ENCODE measurements at regions not wholly inside any gene's neighbourhood (a gene's known extent, or its start where the extent isn't known, plus 50 kb on each side); places are given as distances from the start of the nearest gene placed in this dataset.

DNA sequence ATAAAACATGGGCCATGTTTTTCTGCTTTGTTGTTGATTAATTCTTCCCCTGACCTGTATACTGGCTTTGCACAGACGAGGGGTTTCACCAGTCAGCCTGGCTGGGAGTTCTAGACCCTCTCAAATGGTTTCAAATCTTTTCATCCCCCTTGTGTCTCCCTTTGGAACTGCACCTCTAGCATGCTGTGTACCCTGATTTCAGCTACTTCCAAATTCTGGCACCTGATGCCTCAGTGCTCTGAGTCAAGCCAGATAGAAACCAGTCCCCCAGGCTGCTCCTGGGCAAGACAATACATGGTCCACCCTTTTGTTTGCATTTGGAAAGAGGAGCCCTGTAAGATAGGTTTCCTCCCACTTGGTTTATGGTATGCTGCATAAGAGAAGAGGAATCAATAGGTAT lies 290.2 kb downstream of the BTBD3 start:
- TF ChIP-seq BACH1 (tag; IDR thresholded peaks at IDR 0.05) = no peak
- TF ChIP-seq, protein P1, sequence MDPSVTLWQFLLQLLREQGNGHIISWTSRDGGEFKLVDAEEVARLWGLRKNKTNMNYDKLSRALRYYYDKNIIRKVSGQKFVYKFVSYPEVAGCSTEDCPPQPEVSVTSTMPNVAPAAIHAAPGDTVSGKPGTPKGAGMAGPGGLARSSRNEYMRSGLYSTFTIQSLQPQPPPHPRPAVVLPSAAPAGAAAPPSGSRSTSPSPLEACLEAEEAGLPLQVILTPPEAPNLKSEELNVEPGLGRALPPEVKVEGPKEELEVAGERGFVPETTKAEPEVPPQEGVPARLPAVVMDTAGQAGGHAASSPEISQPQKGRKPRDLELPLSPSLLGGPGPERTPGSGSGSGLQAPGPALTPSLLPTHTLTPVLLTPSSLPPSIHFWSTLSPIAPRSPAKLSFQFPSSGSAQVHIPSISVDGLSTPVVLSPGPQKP (CRISPR knock-in tag; IDR thresholded peaks at IDR 0.05) = no peak
- TF ChIP-seq, protein P2, sequence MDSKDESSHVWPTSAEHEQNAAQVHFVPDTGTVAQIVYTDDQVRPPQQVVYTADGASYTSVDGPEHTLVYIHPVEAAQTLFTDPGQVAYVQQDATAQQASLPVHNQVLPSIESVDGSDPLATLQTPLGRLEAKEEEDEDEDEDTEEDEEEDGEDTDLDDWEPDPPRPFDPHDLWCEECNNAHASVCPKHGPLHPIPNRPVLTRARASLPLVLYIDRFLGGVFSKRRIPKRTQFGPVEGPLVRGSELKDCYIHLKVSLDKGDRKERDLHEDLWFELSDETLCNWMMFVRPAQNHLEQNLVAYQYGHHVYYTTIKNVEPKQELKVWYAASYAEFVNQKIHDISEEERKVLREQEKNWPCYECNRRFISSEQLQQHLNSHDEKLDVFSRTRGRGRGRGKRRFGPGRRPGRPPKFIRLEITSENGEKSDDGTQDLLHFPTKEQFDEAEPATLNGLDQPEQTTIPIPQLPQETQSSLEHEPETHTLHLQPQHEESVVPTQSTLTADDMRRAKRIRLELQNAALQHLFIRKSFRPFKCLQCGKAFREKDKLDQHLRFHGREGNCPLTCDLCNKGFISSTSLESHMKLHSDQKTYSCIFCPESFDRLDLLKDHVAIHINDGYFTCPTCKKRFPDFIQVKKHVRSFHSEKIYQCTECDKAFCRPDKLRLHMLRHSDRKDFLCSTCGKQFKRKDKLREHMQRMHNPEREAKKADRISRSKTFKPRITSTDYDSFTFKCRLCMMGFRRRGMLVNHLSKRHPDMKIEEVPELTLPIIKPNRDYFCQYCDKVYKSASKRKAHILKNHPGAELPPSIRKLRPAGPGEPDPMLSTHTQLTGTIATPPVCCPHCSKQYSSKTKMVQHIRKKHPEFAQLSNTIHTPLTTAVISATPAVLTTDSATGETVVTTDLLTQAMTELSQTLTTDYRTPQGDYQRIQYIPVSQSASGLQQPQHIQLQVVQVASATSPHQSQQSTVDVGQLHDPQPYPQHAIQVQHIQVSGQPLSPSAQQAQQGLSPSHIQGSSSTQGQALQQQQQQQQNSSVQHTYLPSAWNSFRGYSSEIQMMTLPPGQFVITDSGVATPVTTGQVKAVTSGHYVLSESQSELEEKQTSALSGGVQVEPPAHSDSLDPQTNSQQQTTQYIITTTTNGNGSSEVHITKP (IDR thresholded peaks at IDR 0.05; ENCODE audit: partially characterized antibody) = no peak
- TF ChIP-seq, protein P3, sequence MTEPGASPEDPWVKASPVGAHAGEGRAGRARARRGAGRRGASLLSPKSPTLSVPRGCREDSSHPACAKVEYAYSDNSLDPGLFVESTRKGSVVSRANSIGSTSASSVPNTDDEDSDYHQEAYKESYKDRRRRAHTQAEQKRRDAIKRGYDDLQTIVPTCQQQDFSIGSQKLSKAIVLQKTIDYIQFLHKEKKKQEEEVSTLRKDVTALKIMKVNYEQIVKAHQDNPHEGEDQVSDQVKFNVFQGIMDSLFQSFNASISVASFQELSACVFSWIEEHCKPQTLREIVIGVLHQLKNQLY (CRISPR knock-in tag; conservative IDR thresholded peaks at IDR 0.05) = no peak
- TF ChIP-seq CHD2 (IDR thresholded peaks at IDR 0.05; ENCODE audit: low read depth, low read length) = no peak
- TF ChIP-seq TCF7 (IDR thresholded peaks at IDR 0.05; ENCODE audit: borderline replicate concordance) = no peak
- TF ChIP-seq, protein P4, sequence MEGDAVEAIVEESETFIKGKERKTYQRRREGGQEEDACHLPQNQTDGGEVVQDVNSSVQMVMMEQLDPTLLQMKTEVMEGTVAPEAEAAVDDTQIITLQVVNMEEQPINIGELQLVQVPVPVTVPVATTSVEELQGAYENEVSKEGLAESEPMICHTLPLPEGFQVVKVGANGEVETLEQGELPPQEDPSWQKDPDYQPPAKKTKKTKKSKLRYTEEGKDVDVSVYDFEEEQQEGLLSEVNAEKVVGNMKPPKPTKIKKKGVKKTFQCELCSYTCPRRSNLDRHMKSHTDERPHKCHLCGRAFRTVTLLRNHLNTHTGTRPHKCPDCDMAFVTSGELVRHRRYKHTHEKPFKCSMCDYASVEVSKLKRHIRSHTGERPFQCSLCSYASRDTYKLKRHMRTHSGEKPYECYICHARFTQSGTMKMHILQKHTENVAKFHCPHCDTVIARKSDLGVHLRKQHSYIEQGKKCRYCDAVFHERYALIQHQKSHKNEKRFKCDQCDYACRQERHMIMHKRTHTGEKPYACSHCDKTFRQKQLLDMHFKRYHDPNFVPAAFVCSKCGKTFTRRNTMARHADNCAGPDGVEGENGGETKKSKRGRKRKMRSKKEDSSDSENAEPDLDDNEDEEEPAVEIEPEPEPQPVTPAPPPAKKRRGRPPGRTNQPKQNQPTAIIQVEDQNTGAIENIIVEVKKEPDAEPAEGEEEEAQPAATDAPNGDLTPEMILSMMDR (IDR thresholded peaks at IDR 0.05 in 2 of 3, conservative IDR thresholded peaks at IDR 0.05 in 1 of 3; ENCODE audit: insufficient read depth in 2 of 3, low read depth in 1 of 3, low read length in 3 of 3) = no peak
- no peak for TF ChIP-seq CBX2 (IDR thresholded peaks at IDR 0.05; ENCODE audit: insufficient read depth, low read length, poor library complexity, severe bottlenecking)
